Peyer's patch (tissue), 4 donors: ENCODE measurements at regions not wholly inside any gene's neighbourhood (a gene's known extent, or its start where the extent isn't known, plus 50 kb on each side); places are given as distances from the start of the nearest gene placed in this dataset.

Experiments used
- CTCF ChIP-seq, 6 experiments: fragments of 450-650 bp in 4 of 6; fragments of 200-600 bp in 2 of 6; sonication (generic) in 1 of 6; IDR thresholded peaks; one replicate each; pipeline ENCODE4 v1.5.1; 2017 to 2019; ENCODE audit warnings: antibody characterized with exemption in 6 of 6, mild to moderate bottlenecking in 3 of 6, moderate library complexity in 1 of 6
- POLR2A ChIP-seq, 2 donors: fragments of 450-650 bp; IDR thresholded peaks; one replicate each; pipeline ENCODE4 v1.5.1; 2017; ENCODE audit warnings: antibody characterized with exemption in 2 of 2, mild to moderate bottlenecking in 2 of 2, moderate library complexity in 2 of 2

DNA sequence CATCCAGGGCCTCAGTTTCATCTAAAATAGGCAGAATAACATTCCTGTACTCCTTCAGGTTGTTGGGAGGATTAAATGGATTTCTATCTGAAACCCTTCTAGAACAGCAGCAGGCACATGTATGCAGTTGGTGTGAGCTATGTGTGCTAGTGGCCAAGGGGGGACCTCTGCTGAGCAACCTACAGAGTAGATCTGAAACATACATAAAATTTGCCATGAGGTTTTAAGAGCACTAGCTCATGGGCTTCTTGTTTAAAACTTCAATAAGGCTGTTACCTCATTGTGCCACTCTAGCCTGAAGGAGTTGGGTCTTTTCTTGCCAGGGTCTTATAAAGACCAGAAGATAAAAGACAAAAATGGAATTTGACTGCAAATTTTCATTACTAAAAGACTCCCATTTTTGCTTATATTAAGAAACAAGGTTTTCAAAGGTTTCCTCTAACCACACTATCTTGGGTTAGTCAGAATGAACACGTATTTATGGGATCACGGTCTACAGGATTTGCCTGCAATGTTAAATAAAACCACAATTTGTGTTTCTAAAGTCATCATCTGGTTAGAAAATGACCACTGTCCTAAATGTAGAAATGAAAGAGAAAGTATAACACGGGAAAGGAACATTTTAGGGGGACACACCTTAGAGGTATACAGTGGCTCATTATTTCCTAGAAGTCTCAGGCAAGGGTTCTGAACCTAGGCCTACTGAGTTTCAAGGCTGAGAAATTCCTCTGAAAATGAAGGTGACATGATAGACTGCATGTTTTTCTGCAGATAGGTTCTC, 144.9 kb upstream of the OLIG3 start:
- TF ChIP-seq CTCF (IDR thresholded peaks at IDR 0.05): no peak
- TF ChIP-seq POLR2A (IDR thresholded peaks at IDR 0.05): no peak
